ENCODE measurements at regions not wholly inside any gene's neighbourhood (a gene's known extent, or its start where the extent isn't known, plus 50 kb on each side); places are given as distances from the start of the nearest gene placed in this dataset.

GRCh38 chr14:99117671-99118045 lies 154.3 kb downstream of the BCL11B start:
- H3K9ac ChIP-seq (ENCODE audit: low read depth in 1 of 2, low read length in 2 of 2): no peak overlapping the region
- no peaks in the 10 kb centered on the region for H3K9me3 ChIP-seq (ENCODE audit: control insufficient read depth in 2 of 2, low read length in 2 of 2)
- no peaks in the 10 kb centered on the region for H3K36me3 ChIP-seq (ENCODE audit: control insufficient read depth in 2 of 2, insufficient read depth in 2 of 2, low read length in 2 of 2)
- peaks cover 2 to 5% of the 10 kb centered on the region in 2 donors for H3K27me3 ChIP-seq (ENCODE audit: control insufficient read depth in 2 of 2, insufficient read depth in 2 of 2, low read length in 2 of 2)
- no peaks in the 10 kb centered on the region for H3K4me1 ChIP-seq (ENCODE audit: control insufficient read depth in 2 of 2, insufficient read depth in 2 of 2, low read length in 2 of 2)
- H3K4me3 ChIP-seq (ENCODE audit: low read length in 2 of 2): no peak overlapping the region
- H3K27ac ChIP-seq (ENCODE audit: low read depth in 2 of 2, low read length in 2 of 2): no peak overlapping the region

DNA sequence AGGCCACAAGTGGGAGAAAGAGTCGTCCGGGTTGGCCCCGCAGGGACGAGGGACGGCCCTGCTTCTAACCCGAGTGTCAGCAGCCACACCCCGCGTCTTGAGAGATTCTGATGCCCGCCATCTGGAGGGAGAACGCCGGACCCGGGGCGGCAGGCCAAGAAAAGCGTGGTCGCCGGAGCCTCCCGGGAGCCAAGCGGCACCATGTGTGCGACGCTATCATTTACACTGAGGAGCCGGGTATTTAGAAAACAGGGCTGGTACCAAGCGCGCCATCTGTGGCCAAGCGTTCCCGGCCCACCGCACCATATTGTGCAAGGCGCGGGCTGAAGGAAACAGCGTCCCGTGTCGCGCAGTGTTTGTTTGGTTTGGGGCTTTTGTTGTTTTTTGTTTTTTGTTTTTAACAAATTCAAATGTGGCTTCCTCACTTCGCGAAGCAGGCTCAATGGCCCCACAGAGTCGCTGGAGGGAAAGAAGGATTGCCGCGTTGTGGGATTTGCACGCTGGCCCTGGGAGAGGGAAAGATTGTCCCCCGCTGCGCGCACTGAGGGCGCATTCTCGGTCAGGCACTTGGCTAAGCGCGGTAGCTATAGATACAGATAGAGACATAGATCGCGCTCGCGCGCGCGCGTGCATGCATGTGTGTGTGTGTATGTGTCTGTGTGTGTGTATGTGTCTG lies 153.8 kb downstream of the BCL11B start:
- no peak overlapping the region for H3K27ac ChIP-seq (ENCODE audit: low read depth in 2 of 2, low read length in 2 of 2)
- H3K4me1 ChIP-seq (ENCODE audit: control insufficient read depth in 2 of 2, insufficient read depth in 2 of 2, low read length in 2 of 2): no peaks in the 10 kb centered on the region
- H3K27me3 ChIP-seq (ENCODE audit: control insufficient read depth in 2 of 2, insufficient read depth in 2 of 2, low read length in 2 of 2): peaks cover 2 to 5% of the 10 kb centered on the region in 2 donors
- H3K9me3 ChIP-seq (ENCODE audit: control insufficient read depth in 2 of 2, low read length in 2 of 2): no peaks in the 10 kb centered on the region
- H3K36me3 ChIP-seq (ENCODE audit: control insufficient read depth in 2 of 2, insufficient read depth in 2 of 2, low read length in 2 of 2): no peaks in the 10 kb centered on the region
- H3K9ac ChIP-seq (ENCODE audit: low read depth in 1 of 2, low read length in 2 of 2): no peak overlapping the region
- H3K4me3 ChIP-seq (ENCODE audit: low read length in 2 of 2): no peak overlapping the region

DNA sequence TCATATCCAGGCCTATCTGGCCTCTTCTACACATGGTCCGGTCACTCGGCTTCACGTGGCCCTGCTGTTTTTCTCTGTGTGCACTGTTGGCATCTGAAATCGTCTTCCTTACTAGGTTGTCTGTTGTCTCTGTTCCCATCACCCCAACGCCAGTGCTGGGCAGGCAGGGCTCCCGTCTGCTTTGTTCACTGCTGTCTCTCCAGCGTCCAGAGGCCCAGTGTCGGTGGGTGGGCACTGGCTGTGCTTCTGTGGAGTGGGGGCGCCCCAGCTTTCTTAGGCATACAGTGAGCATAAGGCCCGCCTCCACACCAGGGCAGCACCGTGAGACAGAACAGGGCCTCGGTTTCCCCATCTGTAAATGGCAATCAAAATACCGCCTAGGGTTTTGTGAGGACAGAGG lies 153.1 kb downstream of the BCL11B start:
- Histone ChIP-seq H3K4me3 (ENCODE audit: low read length in 2 of 2) (no peak overlapping the region), H3K9me3 (ENCODE audit: control insufficient read depth in 2 of 2, low read length in 2 of 2) (no peaks in the 10 kb centered on the region), H3K27ac (ENCODE audit: low read depth in 2 of 2, low read length in 2 of 2) (no peak overlapping the region), H3K27me3 (ENCODE audit: control insufficient read depth in 2 of 2, insufficient read depth in 2 of 2, low read length in 2 of 2) (peaks cover 2 to 5% of the 10 kb centered on the region in 2 donors), H3K4me1 (ENCODE audit: control insufficient read depth in 2 of 2, insufficient read depth in 2 of 2, low read length in 2 of 2) (no peaks in the 10 kb centered on the region), H3K9ac (ENCODE audit: low read depth in 1 of 2, low read length in 2 of 2) (no peak overlapping the region), H3K36me3 (ENCODE audit: control insufficient read depth in 2 of 2, insufficient read depth in 2 of 2, low read length in 2 of 2) (no peaks in the 10 kb centered on the region)

All from mucosa of rectum (tissue), 2 donors.